Lower lobe of right lung (tissue), 2 donors: ENCODE measurements at regions not wholly inside any gene's neighbourhood (a gene's known extent, or its start where the extent isn't known, plus 50 kb on each side); places are given as distances from the start of the nearest gene placed in this dataset.

ENCODE experiments used
- ATAC-seq, 2 donors: fragments of 200-7000 bp; cut with Tn5 transposase; one replicate each; pipeline ENCODE4 v1.9.1; 2020 to 2022; ENCODE audit warnings: mild to moderate bottlenecking in 2 of 2, moderate library complexity in 2 of 2
- DNase-seq: peaks from one replicate; pipeline ENCODE4 v3.0.0-alpha.2; 2020
- H3K27ac ChIP-seq: fragments of 200-600 bp; one replicate; pipeline ENCODE4 v1.8.0; 2022
- H3K27me3 ChIP-seq: fragments of 200-600 bp; one replicate; pipeline ENCODE4 v1.8.0; 2022; ENCODE audit warnings: low read depth
- H3K36me3 ChIP-seq: fragments of 200-600 bp; one replicate; pipeline ENCODE4 v1.8.0; 2022; ENCODE audit warnings: mild to moderate bottlenecking
- H3K4me1 ChIP-seq: fragments of 200-600 bp; one replicate; pipeline ENCODE4 v1.8.0; 2022
- H3K4me3 ChIP-seq: fragments of 200-600 bp; one replicate; pipeline ENCODE4 v1.8.0; 2022; ENCODE audit warnings: mild to moderate bottlenecking
- H3K9me3 ChIP-seq: fragments of 200-600 bp; one replicate; pipeline ENCODE4 v1.8.0; 2022
- intact Hi-C: fragments of 100-400 bp; cut with DNase I; formaldehyde crosslinking; loops from one replicate; pipeline ENCODE4 v1.11.0; 2022
- TF ChIP-seq, protein P1 (sequence below): fragments of 200-600 bp; IDR thresholded peaks from one replicate; pipeline ENCODE4 v1.8.0; 2022; ENCODE audit warnings: antibody characterized with exemption, mild to moderate bottlenecking
- donor health status: DM: no; HTN: yes; CAD: no; lungs with severe emphysema.

DNA sequence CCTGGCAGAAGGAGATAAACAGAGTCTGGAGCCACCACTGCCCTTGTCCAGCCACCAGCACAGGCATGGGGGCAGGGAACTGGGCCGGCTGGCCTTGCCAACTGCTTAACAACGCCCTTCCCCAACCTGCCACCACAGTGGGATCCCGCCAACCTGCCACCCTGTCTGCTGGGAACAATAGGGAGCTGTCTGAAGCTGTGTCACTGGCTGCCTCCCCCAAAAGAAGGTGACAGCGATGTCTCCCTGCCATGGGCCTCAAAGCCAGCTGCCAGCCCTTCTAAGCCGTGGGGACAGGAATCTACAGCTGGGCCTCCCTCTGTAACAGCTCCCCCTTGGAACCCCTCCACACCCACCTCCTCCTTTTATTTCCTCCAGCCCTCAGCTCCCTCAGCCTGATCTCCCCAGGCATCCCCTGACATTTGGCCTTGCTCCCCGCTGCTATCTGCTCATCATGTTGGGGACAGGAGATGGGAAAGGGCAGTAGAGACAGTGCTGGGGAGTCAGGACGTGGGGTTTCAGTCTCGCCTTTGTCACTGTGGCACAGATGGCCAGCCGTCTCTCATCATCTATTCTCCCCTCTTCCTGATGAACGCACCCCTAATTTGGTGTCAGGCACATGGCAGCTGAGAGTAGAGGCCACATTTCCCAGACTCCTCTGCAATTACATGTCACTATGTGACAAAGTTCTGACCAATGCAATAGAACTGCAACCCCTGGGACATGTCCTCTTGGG, 51.3 kb upstream of the PRDM11 start:
- H3K4me3 ChIP-seq, result no peak overlapping the region
- no peaks in the 10 kb centered on the region for H3K36me3 ChIP-seq
- peaks cover 26% of the 10 kb centered on the region for H3K4me1 ChIP-seq
- TF ChIP-seq, protein P1, sequence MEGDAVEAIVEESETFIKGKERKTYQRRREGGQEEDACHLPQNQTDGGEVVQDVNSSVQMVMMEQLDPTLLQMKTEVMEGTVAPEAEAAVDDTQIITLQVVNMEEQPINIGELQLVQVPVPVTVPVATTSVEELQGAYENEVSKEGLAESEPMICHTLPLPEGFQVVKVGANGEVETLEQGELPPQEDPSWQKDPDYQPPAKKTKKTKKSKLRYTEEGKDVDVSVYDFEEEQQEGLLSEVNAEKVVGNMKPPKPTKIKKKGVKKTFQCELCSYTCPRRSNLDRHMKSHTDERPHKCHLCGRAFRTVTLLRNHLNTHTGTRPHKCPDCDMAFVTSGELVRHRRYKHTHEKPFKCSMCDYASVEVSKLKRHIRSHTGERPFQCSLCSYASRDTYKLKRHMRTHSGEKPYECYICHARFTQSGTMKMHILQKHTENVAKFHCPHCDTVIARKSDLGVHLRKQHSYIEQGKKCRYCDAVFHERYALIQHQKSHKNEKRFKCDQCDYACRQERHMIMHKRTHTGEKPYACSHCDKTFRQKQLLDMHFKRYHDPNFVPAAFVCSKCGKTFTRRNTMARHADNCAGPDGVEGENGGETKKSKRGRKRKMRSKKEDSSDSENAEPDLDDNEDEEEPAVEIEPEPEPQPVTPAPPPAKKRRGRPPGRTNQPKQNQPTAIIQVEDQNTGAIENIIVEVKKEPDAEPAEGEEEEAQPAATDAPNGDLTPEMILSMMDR, result no peak
- H3K27ac ChIP-seq, result no peak overlapping the region
- H3K9me3 ChIP-seq, result no peaks in the 10 kb centered on the region
- DNase-seq (no peak), ATAC-seq (no peak)
- intact Hi-C loops, result no loop called here
- H3K27me3 ChIP-seq, result no peaks in the 10 kb centered on the region

DNA sequence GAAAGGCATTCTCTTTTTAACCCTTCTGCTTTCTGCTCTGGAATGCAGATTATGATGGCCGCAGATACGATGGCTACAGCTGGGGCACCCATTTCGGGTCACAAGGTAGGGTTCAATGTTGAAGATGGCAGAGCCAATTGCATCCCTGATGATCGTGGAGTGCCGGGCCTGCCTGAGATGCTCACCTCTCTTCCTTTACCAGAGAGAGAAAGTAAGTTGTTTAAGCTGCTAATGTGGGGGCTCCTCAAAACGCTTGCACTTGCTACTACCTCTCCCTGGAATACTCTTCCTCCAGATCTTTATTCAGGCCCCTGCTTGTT, 50.8 kb upstream of the PRDM11 start:
- Histone ChIP-seq H3K36me3 (no peaks in the 10 kb centered on the region), H3K27me3 (no peaks in the 10 kb centered on the region), H3K27ac (no peak overlapping the region), H3K4me3 (no peak overlapping the region), H3K4me1 (peaks cover 26% of the 10 kb centered on the region), H3K9me3 (no peaks in the 10 kb centered on the region)
- TF ChIP-seq, protein P1, result no peak
- ATAC-seq, result no peak
- intact Hi-C loops, result no loop called here
- no peak for DNase-seq

DNA sequence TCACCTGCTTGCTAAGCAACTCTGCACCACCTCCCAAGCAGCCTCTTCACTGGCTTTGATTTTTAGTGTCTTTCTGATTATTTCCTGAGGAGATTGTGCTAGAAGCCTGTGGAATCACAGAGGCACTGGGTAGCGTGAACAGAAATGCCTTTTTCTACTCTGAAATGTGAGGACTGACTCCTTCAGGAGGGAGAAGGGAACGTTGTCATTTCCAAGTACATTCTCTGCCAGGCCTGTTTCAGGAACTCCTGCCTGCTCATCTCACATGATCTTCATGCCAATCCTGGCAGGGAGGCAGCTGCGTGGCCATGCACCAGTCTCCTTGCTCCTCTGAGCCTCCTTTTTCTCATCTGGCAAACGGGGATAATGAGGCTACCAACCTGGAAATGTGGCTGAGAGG, 49.8 kb upstream of the PRDM11 start:
- intact Hi-C loops, result no loop called here
- Histone ChIP-seq H3K36me3 (no peaks in the 10 kb centered on the region), H3K27ac (no peak overlapping the region), H3K4me3 (no peak overlapping the region), H3K4me1 (peaks cover 22% of the 10 kb centered on the region), H3K9me3 (no peaks in the 10 kb centered on the region), H3K27me3 (no peaks in the 10 kb centered on the region)
- ATAC-seq (no peak), DNase-seq (no peak)
- TF ChIP-seq, protein P1, result no peak
